H1 (cell line): ENCODE measurements at regions not wholly inside any gene's neighbourhood (a gene's known extent, or its start where the extent isn't known, plus 50 kb on each side); places are given as distances from the start of the nearest gene placed in this dataset.

Experiments
- BACH1 ChIP-seq: IDR thresholded peaks from 2 replicates; pipeline ENCODE4 v1.6.1; 2012; ENCODE audit warnings: low read length, improper control_type of control experiment
- BRCA1 ChIP-seq: IDR thresholded peaks from 2 replicates; pipeline ENCODE4 v1.6.1; 2012; ENCODE audit warnings: low read depth, low read length, improper control_type of control experiment
- CHD1 ChIP-seq: IDR thresholded peaks from 2 replicates; pipeline ENCODE4 v1.6.1; 2012; ENCODE audit warnings: low read depth, low read length, improper control_type of control experiment
- E2F6 ChIP-seq: IDR thresholded peaks from 2 replicates; pipeline ENCODE4 v1.6.1; 2012; ENCODE audit warnings: inconsistent platforms
- EZH2 ChIP-seq: fragments of 200-600 bp; sonication (generic); IDR thresholded peaks from 2 replicates; pipeline ENCODE4 v1.7.1; 2012; ENCODE audit warnings: low read depth, mild to moderate bottlenecking, moderate library complexity, low read length, inconsistent platforms; ENCODE audit not compliant: severe bottlenecking
- JUND ChIP-seq: IDR thresholded peaks from 2 replicates; pipeline ENCODE4 v1.6.1; 2011; ENCODE audit warnings: mild to moderate bottlenecking, improper control_type of control experiment, low read length
- KDM5A ChIP-seq: fragments of 200-600 bp; IDR thresholded peaks from 2 replicates; pipeline ENCODE4 v1.7.1; 2012; ENCODE audit warnings: mild to moderate bottlenecking, low read length, inconsistent platforms, mixed read lengths
- MAFK ChIP-seq: IDR thresholded peaks from 2 replicates; pipeline ENCODE4 v1.6.1; 2012; ENCODE audit warnings: low read depth, mild to moderate bottlenecking, improper control_type of control experiment, low read length
- MAX ChIP-seq: IDR thresholded peaks from 2 replicates; pipeline ENCODE4 v1.6.1; 2012; ENCODE audit warnings: inconsistent platforms
- SIRT6 ChIP-seq: IDR thresholded peaks from one replicate; pipeline ENCODE4 v1.7.1; 2012; ENCODE audit warnings: low read length, inconsistent platforms
- TAF7 ChIP-seq: optimal IDR thresholded peaks from 2 replicates; pipeline ENCODE3; 2011; ENCODE audit warnings: low read depth, mild to moderate bottlenecking, inconsistent platforms, low read length, moderate library complexity, borderline replicate concordance
- TF ChIP-seq, protein P1 (sequence below): fragments of 300-600 bp; sonication (generic); IDR thresholded peaks from 2 replicates; pipeline ENCODE4 v1.7.1; 2012; ENCODE audit warnings: low read length, moderate library complexity, mild to moderate bottlenecking, inconsistent platforms; ENCODE audit not compliant: insufficient replicate concordance

DNA sequence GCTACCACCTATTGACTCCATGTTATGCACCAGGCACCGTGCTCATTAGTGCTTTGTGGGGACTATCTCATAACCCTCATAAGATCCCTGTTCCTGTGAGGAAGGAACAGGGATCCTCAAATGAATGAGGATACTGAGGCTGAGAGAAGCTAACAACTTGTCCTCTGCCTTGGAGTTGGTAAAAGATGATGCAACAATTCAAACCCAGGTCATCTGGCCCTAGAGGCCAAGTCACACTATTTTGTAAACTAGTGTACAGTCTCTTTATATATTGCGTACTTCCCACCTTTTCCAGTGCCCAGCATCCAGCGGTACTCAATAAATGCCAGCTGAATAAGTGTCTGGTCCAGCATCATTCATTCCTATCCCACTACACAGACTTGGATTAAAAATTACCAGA lies 92.6 kb downstream of the RCN1 start (continued):
- TF ChIP-seq, protein P1, sequence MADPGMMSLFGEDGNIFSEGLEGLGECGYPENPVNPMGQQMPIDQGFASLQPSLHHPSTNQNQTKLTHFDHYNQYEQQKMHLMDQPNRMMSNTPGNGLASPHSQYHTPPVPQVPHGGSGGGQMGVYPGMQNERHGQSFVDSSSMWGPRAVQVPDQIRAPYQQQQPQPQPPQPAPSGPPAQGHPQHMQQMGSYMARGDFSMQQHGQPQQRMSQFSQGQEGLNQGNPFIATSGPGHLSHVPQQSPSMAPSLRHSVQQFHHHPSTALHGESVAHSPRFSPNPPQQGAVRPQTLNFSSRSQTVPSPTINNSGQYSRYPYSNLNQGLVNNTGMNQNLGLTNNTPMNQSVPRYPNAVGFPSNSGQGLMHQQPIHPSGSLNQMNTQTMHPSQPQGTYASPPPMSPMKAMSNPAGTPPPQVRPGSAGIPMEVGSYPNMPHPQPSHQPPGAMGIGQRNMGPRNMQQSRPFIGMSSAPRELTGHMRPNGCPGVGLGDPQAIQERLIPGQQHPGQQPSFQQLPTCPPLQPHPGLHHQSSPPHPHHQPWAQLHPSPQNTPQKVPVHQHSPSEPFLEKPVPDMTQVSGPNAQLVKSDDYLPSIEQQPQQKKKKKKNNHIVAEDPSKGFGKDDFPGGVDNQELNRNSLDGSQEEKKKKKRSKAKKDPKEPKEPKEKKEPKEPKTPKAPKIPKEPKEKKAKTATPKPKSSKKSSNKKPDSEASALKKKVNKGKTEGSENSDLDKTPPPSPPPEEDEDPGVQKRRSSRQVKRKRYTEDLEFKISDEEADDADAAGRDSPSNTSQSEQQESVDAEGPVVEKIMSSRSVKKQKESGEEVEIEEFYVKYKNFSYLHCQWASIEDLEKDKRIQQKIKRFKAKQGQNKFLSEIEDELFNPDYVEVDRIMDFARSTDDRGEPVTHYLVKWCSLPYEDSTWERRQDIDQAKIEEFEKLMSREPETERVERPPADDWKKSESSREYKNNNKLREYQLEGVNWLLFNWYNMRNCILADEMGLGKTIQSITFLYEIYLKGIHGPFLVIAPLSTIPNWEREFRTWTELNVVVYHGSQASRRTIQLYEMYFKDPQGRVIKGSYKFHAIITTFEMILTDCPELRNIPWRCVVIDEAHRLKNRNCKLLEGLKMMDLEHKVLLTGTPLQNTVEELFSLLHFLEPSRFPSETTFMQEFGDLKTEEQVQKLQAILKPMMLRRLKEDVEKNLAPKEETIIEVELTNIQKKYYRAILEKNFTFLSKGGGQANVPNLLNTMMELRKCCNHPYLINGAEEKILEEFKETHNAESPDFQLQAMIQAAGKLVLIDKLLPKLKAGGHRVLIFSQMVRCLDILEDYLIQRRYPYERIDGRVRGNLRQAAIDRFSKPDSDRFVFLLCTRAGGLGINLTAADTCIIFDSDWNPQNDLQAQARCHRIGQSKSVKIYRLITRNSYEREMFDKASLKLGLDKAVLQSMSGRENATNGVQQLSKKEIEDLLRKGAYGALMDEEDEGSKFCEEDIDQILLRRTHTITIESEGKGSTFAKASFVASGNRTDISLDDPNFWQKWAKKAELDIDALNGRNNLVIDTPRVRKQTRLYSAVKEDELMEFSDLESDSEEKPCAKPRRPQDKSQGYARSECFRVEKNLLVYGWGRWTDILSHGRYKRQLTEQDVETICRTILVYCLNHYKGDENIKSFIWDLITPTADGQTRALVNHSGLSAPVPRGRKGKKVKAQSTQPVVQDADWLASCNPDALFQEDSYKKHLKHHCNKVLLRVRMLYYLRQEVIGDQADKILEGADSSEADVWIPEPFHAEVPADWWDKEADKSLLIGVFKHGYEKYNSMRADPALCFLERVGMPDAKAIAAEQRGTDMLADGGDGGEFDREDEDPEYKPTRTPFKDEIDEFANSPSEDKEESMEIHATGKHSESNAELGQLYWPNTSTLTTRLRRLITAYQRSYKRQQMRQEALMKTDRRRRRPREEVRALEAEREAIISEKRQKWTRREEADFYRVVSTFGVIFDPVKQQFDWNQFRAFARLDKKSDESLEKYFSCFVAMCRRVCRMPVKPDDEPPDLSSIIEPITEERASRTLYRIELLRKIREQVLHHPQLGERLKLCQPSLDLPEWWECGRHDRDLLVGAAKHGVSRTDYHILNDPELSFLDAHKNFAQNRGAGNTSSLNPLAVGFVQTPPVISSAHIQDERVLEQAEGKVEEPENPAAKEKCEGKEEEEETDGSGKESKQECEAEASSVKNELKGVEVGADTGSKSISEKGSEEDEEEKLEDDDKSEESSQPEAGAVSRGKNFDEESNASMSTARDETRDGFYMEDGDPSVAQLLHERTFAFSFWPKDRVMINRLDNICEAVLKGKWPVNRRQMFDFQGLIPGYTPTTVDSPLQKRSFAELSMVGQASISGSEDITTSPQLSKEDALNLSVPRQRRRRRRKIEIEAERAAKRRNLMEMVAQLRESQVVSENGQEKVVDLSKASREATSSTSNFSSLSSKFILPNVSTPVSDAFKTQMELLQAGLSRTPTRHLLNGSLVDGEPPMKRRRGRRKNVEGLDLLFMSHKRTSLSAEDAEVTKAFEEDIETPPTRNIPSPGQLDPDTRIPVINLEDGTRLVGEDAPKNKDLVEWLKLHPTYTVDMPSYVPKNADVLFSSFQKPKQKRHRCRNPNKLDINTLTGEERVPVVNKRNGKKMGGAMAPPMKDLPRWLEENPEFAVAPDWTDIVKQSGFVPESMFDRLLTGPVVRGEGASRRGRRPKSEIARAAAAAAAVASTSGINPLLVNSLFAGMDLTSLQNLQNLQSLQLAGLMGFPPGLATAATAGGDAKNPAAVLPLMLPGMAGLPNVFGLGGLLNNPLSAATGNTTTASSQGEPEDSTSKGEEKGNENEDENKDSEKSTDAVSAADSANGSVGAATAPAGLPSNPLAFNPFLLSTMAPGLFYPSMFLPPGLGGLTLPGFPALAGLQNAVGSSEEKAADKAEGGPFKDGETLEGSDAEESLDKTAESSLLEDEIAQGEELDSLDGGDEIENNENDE, result no peak
- TF ChIP-seq BACH1, result no peak
- no peak for TF ChIP-seq EZH2
- no peak for TF ChIP-seq MAFK
- no peak for TF ChIP-seq TAF7
- TF ChIP-seq SIRT6, result no peak
- TF ChIP-seq MAX, result no peak
- TF ChIP-seq BRCA1, result no peak
- TF ChIP-seq CHD1, result no peak
- no peak for TF ChIP-seq KDM5A
- TF ChIP-seq JUND, result no peak
- no peak for TF ChIP-seq E2F6
